ENCODE measurements at regions not wholly inside any gene's neighbourhood (a gene's known extent, or its start where the extent isn't known, plus 50 kb on each side); places are given as distances from the start of the nearest gene placed in this dataset.

GRCh38 chr1:56336982-56337381, 242.4 kb downstream of the PLPP3 start:
- Histone ChIP-seq H3K4me3 (ENCODE audit: extremely low read depth in 1 of 4, insufficient read depth in 2 of 4, low read depth in 3 of 4, low read length in 4 of 4) (no peak overlapping the region), H3K56ac (replicated peaks; ENCODE audit: insufficient read length, low read depth, low read length) (no peak overlapping the region), H2BK5ac (ENCODE audit: low read depth, low read length) (no peak overlapping the region), H2AK5ac (ENCODE audit: low read depth, low read length) (no peak overlapping the region), H3K18ac (ENCODE audit: extremely low read depth, low read length) (no peak overlapping the region), H3K4me2 (ENCODE audit: insufficient read depth in 1 of 2, low read depth in 2 of 2, low read length in 2 of 2) (no peak overlapping the region), H3K23me2 (ENCODE audit: low read depth, low read length) (no peaks in the 10 kb centered on the region), H4K8ac (ENCODE audit: extremely low read depth, insufficient read depth, low read length) (no peak overlapping the region), H2AFZ (ENCODE audit: low read length) (no peak overlapping the region), H3K9ac (replicated peaks in 1 of 4; ENCODE audit: extremely low read depth in 1 of 4, low read depth in 3 of 4, low read length in 3 of 4) (no peak overlapping the region), H3K36me3 (ENCODE audit: control insufficient read depth in 2 of 4, insufficient read depth in 4 of 4, low read length in 3 of 4) (no peaks in the 10 kb centered on the region), H4K20me1 (replicated peaks in 1 of 2; ENCODE audit: control insufficient read depth in 1 of 2, insufficient read depth in 2 of 2, low read length in 2 of 2) (no peaks in the 10 kb centered on the region), H2BK20ac (ENCODE audit: low read length) (no peak overlapping the region), H3K79me2 (ENCODE audit: control insufficient read depth in 1 of 2, insufficient read depth in 2 of 2, low read length in 2 of 2) (no peaks in the 10 kb centered on the region), H2BK15ac (ENCODE audit: low read length) (0 out of 2 replicates have a peak overlapping the region, but pooled peaks have one; percentile 12), H3K23ac (ENCODE audit: insufficient read length) (no peak overlapping the region), H3K4ac (replicated peaks; ENCODE audit: insufficient read length, low read depth, low read length) (no peak overlapping the region), H4K5ac (ENCODE audit: insufficient read length, low read depth, low read length) (no peak overlapping the region), H3K9me3 (ENCODE audit: insufficient read depth in 2 of 2, low read depth in 1 of 2, low read length in 1 of 2) (no peaks in the 10 kb centered on the region), H2BK120ac (replicated peaks; ENCODE audit: low read depth, low read length) (no peak overlapping the region), H4K91ac (replicated peaks; ENCODE audit: insufficient read length, low read length) (no peak overlapping the region), H3K79me1 (ENCODE audit: low read depth, low read length) (no peaks in the 10 kb centered on the region), H3K4me1 (replicated peaks in 1 of 4; ENCODE audit: control insufficient read depth in 3 of 4, insufficient read depth in 4 of 4, low read length in 3 of 4) (peaks cover 0 to 2% (median 0%) of the 10 kb centered on the region in 4 experiments; a peak in 3 of 7 replicates), H3K14ac (ENCODE audit: insufficient read length) (no peak overlapping the region), H3K27ac (ENCODE audit: low read depth, low read length) (no peak overlapping the region), H2BK12ac (ENCODE audit: low read depth, low read length) (no peak overlapping the region), H3K27me3 (replicated peaks in 1 of 4; ENCODE audit: control insufficient read depth in 3 of 4, extremely low read depth in 1 of 4, insufficient read depth in 3 of 4, low read length in 3 of 4) (no peaks in the 10 kb centered on the region)
- FAIRE-seq (no peak), DNase-seq (ENCODE audit: low read depth in 1 of 2, low spot score in 2 of 2) (no peak)
- 83% methylated on average over 2 of the region's 2 CpGs; no CpG with 5 or more reads in 1 of the 2 experiments for WGBS, 2 experiments (ENCODE audit: extremely low coverage in 1 of 2, insufficient coverage in 1 of 2, insufficient read length in 1 of 2, insufficient replicate concordance in 2 of 2, low coverage in 1 of 2, low lambda C conversion rate in 2 of 2, missing lambda C conversion rate in 1 of 2)
- POLR2A ChIA-PET (ENCODE audit: partially characterized antibody), result no interaction called here
- CTCF ChIA-PET (ENCODE audit: partially characterized antibody), result interaction anchor here (1.2 kb wide), 1 partner anchor 73 kb away, joined by 3 read pairs; no protein-coding TSS in a partner anchor
- TF ChIP-seq BACH1 (IDR thresholded peaks at IDR 0.05; ENCODE audit: low read length) (no peak), KDM1A (IDR thresholded peaks at IDR 0.05; ENCODE audit: borderline replicate concordance, low read length) (no peak), CHD1 (IDR thresholded peaks at IDR 0.05; ENCODE audit: low read depth, low read length) (no peak), POU5F1 (IDR thresholded peaks at IDR 0.05; ENCODE audit: low read depth, low read length) (no peak), USF2 (IDR thresholded peaks at IDR 0.05; ENCODE audit: low read length) (no peak), PHF8 (conservative IDR thresholded peaks at IDR 0.05; ENCODE audit: low read depth, low read length) (no peak), ZNF274 (IDR thresholded peaks at IDR 0.05; ENCODE audit: borderline replicate concordance, extremely low read depth, low read length) (no peak), SAP30 (IDR thresholded peaks at IDR 0.05; ENCODE audit: insufficient read depth, insufficient replicate concordance, low read length) (no peak), RNF2 (IDR thresholded peaks at IDR 0.05; ENCODE audit: borderline replicate concordance, low read depth, low read length, missing control alignments, poor library complexity, severe bottlenecking) (no peak), E2F6 (IDR thresholded peaks at IDR 0.05) (no peak), NRF1 (IDR thresholded peaks at IDR 0.05; ENCODE audit: low read depth, low read length) (no peak)
